ENCODE measurements at regions not wholly inside any gene's neighbourhood (a gene's known extent, or its start where the extent isn't known, plus 50 kb on each side); places are given as distances from the start of the nearest gene placed in this dataset.

DNA sequence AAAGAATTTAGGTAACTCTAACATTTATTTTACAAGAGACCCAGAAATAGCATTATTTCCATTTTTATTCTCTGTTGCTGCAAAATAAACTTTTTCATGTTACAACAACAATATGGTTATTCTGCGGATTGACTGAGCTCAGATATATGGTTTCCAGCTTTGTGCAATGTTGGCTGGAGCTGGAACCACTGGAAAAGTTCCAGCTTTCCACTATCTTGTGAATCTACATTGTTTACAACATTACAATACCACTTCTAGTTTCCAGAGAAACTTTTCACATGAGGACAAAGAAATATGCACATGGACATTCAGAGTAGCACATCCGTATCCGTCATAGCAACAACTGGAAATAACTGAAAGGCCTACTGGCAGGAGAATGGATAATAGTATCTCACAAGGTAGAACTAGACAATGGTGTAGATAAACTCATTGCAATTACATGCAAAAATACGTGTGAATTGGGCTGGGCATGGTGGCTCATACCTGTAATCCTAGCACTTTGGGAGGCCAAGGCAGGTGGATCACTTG, 436.1 kb upstream of the ADAMTS16 start:
- no peak for DNase-seq (ENCODE audit: low spot score)

- DNase-seq (ENCODE audit: low spot score), result no peak
Measured at GRCh38 chr5:4704951-4705350, 435.2 kb upstream of the ADAMTS16 start.

GRCh38 chr5:4716781-4717180, 423.3 kb upstream of the ADAMTS16 start:
- no peak for DNase-seq (ENCODE audit: low spot score)

- no peak for DNase-seq (ENCODE audit: low spot score)
Measured at GRCh38 chr5:4717446-4717845, 422.7 kb upstream of the ADAMTS16 start.

- peak; percentile 44 for DNase-seq (ENCODE audit: low spot score)
Measured at GRCh38 chr5:4720831-4721230, 419.3 kb upstream of the ADAMTS16 start.

DNA sequence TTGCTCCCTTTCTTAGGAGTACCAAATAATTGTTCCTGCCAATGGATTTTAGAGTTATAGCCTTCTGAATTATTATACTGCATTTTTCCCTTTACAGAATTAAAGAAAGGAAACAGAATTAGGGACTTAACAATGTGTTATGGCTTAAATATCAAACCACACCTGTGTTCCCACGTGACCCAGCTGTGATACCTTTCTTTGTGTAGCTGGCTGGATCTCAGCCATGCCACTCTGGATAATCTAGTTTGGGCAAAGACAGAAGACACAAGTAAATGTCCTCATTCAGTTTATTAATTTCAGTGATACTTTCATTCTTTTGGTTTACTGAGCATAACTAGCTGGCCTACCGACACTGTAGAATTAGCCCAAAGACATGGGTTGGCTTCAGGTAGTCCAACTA, 417.2 kb upstream of the ADAMTS16 start:
- no peak for DNase-seq (ENCODE audit: low spot score)

DNA sequence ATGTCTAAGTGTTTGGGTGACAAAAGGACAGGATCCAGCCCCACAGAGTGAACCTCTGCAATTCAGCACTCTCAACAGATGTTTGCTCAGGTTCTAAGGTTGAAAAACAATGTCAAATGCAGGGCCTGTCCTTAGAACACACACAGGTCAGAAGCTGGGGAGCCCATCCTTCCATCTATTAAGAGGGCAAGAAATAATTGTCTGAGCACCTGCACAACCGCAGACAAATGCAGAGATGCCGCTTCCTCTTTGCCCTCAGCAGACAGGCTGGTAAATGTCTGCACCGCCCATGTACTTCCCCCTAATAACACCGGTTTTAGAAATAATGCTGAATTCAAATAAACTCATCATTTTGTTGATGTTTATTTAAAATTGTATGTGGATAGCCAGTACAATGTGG, 414.5 kb upstream of the ADAMTS16 start:
- no peak for DNase-seq (ENCODE audit: low spot score)

DNA sequence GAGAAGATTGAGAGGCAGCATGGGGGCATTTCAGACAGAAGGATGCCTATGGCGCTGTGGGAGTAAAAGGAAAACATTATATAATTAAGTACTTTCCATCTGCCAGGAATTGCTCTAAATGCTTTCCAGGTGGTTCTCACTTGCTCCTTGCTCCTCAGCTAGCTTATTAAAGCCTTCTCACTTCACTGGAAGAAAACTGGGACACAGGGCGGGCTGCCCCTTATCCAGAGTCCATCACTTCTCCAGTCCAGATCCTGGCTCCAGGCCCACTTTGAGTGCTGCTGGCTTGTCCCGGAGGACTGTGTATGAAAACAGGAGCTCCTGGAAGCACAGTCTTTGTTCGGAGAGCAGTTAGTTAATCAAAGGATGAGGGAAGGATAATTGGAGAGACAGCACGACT, 409.9 kb upstream of the ADAMTS16 start:
- DNase-seq (ENCODE audit: low spot score), result no peak

GRCh38 chr5:4734348-4734747, 405.8 kb upstream of the ADAMTS16 start:
- no peak for DNase-seq (ENCODE audit: low spot score)

DNA sequence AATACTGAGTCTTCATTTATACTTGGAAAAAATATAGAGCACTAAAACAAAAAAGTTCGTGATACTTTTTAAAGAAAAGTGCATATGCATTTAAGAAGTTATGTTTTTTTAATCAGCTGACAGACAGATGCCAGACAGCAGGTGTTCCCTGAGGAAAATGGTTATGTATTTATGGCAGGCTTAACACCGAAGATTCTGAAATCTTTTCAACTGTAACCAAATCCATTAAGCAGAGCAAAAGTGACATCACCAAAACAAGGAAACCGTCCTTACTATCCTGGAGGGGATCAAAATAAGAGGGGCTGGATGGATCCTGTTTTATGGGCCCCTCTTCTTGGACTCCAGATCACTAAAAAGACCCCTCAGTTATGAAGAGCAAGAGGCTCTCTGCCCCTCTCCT, 404.9 kb upstream of the ADAMTS16 start:
- DNase-seq (ENCODE audit: low spot score), result no peak

DNA sequence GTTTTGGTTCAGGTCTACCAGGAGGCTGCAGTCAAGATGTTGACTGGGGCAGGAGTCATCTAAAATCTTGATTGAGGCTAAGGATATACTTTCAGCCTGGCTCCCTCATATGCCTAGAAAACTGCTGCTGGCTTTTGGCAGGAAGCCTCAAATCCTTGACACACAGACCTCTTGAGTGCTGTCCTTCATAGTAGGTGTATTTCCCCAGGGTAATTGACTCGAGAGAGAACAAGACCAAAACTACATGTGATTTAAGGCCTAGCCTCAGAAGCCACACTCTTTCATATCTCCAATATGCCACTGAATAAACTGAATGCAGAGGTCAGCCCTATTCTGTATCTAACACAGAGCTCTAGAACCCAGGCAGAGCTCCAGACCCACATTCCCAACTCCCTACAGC, 402.3 kb upstream of the ADAMTS16 start:
- no peak for DNase-seq (ENCODE audit: low spot score)

DNA sequence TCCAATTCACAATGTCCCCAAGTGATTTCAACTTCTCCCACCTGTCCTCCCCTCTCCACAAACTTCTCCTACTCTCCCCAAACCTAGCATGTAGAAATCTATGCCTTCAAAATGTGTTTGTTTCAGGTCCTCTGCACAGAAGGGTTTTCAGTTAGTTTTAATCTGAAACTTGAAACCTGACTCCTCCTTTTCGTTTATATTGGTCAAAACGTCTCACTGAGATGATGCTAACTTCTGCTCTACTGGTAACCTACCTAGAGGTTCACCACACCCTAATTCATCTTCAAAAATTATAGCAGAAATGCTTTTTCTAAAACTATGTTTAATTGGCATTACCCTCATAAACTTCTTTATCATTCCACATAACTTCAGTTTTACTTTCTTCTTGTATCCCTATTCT, 401.8 kb upstream of the ADAMTS16 start:
- DNase-seq (ENCODE audit: low spot score), result no peak

DNA sequence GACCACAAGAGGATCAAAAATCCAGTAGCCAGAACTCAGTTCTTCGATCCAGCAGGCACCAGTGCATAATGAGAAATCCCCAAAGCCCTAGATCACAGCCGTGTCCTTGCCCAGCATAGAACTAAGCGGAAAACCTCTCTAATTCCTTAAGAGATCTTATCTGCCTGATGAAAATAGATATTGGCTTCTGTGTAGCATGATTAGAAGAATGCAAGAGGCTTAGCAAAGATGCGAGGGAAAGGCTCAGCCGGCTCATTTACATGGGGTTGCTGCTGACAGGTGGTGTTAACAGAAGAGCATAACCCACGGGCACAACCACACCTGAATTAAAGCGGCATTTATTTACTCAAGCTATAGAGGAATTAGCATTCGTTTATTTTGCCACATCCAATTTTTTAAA, 400.0 kb upstream of the ADAMTS16 start:
- no peak for DNase-seq (ENCODE audit: low spot score)

GRCh38 chr5:4758550-4758949, 381.6 kb upstream of the ADAMTS16 start:
- DNase-seq (ENCODE audit: low spot score), result peak; percentile 79

GRCh38 chr5:4758996-4759395, 381.1 kb upstream of the ADAMTS16 start:
- DNase-seq (ENCODE audit: low spot score), result no peak

GRCh38 chr5:4762316-4762715, 377.8 kb upstream of the ADAMTS16 start:
- no peak for DNase-seq (ENCODE audit: low spot score)

DNA sequence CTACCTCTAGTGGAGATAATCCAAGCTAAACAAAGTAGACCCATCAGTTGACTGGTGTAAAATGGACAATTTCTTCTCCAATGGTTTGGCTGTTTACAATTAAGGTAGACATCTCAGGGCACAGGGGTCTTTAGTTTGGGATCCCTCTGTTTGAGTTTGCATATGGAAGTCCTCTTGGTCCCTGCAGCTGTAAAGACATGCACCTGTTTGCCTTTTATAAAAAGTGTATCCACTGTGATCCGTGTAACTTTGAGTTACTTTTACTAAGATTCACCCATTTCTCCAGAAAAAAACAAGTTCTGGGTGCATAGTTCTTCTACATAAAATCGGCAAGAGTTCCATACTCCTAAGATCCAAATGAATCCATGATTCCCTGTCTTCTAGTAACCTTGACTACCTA, 374.7 kb upstream of the ADAMTS16 start:
- DNase-seq (ENCODE audit: low spot score), result no peak

- DNase-seq (ENCODE audit: low spot score), result no peak
Measured at GRCh38 chr5:4766101-4766500, 374.0 kb upstream of the ADAMTS16 start.

GRCh38 chr5:4772591-4772990, 367.5 kb upstream of the ADAMTS16 start:
- DNase-seq (ENCODE audit: low spot score), result no peak

- no peak for DNase-seq (ENCODE audit: low spot score)
Measured at GRCh38 chr5:4773827-4774317, 366.3 kb upstream of the ADAMTS16 start.

GRCh38 chr5:4777435-4777834, 362.7 kb upstream of the ADAMTS16 start:
- DNase-seq (ENCODE audit: low spot score), result peak; percentile 22

- no peak for DNase-seq (ENCODE audit: low spot score)
Measured at GRCh38 chr5:4780633-4781032, 359.5 kb upstream of the ADAMTS16 start.

DNA sequence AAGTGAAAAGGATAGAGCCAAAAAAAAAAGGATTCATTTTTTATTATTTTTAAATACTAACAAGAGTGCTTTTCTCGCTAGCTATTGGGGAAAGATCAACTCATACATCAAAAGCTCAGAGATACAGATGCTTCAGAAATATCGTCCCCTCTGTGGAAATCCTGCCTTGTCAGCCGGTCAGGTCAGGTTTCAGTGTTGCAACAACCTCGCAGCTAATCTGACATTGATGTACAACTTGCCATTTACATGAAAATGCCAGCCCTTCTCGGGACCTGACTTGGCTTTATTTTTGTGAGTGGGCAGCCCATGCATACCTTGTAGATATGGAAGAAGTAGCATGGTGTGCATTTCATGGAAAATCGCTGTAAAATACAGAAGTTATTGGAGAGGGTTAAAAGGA, 358.8 kb upstream of the ADAMTS16 start:
- DNase-seq (ENCODE audit: low spot score), result no peak

- no peak for DNase-seq (ENCODE audit: low spot score)
Measured at GRCh38 chr5:4785971-4786370, 354.2 kb upstream of the ADAMTS16 start.

DNA sequence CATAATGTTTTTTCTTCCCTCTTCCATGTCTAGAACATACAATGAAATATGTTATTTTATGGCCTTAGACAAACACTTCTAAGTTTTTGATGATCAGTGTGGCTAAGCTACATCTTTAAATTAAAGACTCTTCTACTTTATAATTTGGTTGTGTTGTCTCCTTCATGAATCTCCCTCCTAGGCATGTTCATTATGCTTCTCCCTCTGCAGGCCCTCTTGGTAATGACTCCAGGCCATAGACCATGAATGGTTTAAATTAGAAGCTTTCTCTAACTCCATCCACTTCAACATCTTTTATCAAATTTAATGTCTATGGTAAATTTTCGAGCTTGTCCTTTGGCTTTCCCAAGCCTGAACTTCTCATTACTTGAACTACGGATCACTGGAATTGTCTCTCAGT, 342.7 kb upstream of the ADAMTS16 start:
- no peak for DNase-seq (ENCODE audit: low spot score)

Measured in H4 (cell line).